Liver (tissue), 3 donors: ENCODE measurements at regions not wholly inside any gene's neighbourhood (a gene's known extent, or its start where the extent isn't known, plus 50 kb on each side); places are given as distances from the start of the nearest gene placed in this dataset.

Experiments
- HNF4A ChIP-seq, 2 donors: conservative IDR thresholded peaks; 2 replicates each; pipeline ENCODE4 v1.6.1; 2016; ENCODE audit warnings: antibody characterized with exemption in 2 of 2, mild to moderate bottlenecking in 2 of 2
- RAD21 ChIP-seq, 2 donors: IDR thresholded peaks; 2 replicates each; pipeline ENCODE4 v1.6.1; 2016; ENCODE audit warnings: antibody characterized with exemption in 2 of 2, mild to moderate bottlenecking in 2 of 2
- TAF1 ChIP-seq: conservative IDR thresholded peaks from 2 replicates; pipeline ENCODE4 v1.6.1; 2016; ENCODE audit warnings: antibody characterized with exemption, mild to moderate bottlenecking
- TF ChIP-seq, protein P1 (sequence below): fragments of 150-350 bp; IDR thresholded peaks from 2 replicates; pipeline ENCODE4 v1.5.1; 2017; ENCODE audit warnings: improper control_type of control experiment, low read depth, low read length; ENCODE audit not compliant: missing input control
- TF ChIP-seq, protein P2 (sequence below): IDR thresholded peaks from 2 replicates; pipeline ENCODE4 v1.6.1; 2016; ENCODE audit warnings: antibody characterized with exemption, mild to moderate bottlenecking
- donor health status: healthy.
- donor health status: healthy.

DNA sequence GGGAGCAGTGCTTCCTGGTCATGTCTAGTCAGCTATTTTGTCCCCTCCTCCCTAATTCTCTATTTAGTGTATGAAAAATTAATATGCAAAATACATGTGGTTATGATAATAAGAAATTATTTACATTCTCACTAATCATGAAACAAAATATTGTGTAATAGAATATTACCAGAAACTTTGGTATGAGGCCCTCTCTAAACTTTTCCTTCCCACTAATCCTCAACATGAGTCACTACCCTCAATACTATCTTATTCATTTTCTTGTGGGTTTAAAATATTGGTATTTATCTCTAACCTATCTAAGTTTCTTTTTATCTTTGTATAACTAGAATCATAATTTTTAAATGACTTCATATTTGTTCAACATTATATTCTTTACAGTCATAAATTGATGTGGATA, 545.9 kb upstream of the PTPRD start:
- TF ChIP-seq, protein P1, sequence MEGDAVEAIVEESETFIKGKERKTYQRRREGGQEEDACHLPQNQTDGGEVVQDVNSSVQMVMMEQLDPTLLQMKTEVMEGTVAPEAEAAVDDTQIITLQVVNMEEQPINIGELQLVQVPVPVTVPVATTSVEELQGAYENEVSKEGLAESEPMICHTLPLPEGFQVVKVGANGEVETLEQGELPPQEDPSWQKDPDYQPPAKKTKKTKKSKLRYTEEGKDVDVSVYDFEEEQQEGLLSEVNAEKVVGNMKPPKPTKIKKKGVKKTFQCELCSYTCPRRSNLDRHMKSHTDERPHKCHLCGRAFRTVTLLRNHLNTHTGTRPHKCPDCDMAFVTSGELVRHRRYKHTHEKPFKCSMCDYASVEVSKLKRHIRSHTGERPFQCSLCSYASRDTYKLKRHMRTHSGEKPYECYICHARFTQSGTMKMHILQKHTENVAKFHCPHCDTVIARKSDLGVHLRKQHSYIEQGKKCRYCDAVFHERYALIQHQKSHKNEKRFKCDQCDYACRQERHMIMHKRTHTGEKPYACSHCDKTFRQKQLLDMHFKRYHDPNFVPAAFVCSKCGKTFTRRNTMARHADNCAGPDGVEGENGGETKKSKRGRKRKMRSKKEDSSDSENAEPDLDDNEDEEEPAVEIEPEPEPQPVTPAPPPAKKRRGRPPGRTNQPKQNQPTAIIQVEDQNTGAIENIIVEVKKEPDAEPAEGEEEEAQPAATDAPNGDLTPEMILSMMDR, result no peak
- TF ChIP-seq, protein P2, sequence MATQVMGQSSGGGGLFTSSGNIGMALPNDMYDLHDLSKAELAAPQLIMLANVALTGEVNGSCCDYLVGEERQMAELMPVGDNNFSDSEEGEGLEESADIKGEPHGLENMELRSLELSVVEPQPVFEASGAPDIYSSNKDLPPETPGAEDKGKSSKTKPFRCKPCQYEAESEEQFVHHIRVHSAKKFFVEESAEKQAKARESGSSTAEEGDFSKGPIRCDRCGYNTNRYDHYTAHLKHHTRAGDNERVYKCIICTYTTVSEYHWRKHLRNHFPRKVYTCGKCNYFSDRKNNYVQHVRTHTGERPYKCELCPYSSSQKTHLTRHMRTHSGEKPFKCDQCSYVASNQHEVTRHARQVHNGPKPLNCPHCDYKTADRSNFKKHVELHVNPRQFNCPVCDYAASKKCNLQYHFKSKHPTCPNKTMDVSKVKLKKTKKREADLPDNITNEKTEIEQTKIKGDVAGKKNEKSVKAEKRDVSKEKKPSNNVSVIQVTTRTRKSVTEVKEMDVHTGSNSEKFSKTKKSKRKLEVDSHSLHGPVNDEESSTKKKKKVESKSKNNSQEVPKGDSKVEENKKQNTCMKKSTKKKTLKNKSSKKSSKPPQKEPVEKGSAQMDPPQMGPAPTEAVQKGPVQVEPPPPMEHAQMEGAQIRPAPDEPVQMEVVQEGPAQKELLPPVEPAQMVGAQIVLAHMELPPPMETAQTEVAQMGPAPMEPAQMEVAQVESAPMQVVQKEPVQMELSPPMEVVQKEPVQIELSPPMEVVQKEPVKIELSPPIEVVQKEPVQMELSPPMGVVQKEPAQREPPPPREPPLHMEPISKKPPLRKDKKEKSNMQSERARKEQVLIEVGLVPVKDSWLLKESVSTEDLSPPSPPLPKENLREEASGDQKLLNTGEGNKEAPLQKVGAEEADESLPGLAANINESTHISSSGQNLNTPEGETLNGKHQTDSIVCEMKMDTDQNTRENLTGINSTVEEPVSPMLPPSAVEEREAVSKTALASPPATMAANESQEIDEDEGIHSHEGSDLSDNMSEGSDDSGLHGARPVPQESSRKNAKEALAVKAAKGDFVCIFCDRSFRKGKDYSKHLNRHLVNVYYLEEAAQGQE, result no peak
- no peak for TF ChIP-seq HNF4A (conservative IDR thresholded peaks at IDR 0.05)
- TF ChIP-seq TAF1, result no peak
- TF ChIP-seq RAD21 (IDR thresholded peaks at IDR 0.05), result no peak
